ENCODE measurements at regions not wholly inside any gene's neighbourhood (a gene's known extent, or its start where the extent isn't known, plus 50 kb on each side); places are given as distances from the start of the nearest gene placed in this dataset.

DNA sequence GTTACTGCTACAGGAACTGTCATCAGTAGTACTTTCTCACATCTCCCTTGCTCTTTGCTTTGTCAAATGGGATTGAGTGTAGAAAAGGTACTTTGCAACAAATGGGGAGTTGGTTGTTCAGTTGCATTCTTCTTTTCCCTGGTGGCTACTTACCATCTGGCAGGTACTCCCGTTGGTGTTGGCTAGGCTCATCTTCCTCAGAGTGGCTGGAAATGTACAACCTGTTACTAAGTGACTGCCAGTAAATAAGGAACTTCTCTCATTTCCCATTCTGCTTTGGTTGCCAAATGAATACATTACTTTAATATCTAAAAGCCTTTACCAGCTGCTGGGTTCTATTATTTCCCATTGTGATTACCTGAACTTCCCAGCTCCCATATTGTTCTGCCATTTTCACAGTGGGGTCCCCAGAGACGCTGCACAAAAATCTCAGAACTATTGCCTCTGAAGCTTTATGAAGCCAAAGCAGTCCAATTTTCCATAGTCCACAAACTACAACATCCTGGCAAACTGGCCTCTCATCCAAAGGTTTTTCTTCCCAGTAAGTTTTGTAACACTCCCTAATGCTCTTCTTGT is 229.7 kb upstream of the HTR1E start (continued):
- no peak for TF ChIP-seq PBX3 (CRISPR knock-in tag; IDR thresholded peaks at IDR 0.05; ENCODE audit: borderline replicate concordance)
- TF ChIP-seq ZNF12 (CRISPR knock-in tag; IDR thresholded peaks at IDR 0.05), result no peak
- TF ChIP-seq, protein P1, sequence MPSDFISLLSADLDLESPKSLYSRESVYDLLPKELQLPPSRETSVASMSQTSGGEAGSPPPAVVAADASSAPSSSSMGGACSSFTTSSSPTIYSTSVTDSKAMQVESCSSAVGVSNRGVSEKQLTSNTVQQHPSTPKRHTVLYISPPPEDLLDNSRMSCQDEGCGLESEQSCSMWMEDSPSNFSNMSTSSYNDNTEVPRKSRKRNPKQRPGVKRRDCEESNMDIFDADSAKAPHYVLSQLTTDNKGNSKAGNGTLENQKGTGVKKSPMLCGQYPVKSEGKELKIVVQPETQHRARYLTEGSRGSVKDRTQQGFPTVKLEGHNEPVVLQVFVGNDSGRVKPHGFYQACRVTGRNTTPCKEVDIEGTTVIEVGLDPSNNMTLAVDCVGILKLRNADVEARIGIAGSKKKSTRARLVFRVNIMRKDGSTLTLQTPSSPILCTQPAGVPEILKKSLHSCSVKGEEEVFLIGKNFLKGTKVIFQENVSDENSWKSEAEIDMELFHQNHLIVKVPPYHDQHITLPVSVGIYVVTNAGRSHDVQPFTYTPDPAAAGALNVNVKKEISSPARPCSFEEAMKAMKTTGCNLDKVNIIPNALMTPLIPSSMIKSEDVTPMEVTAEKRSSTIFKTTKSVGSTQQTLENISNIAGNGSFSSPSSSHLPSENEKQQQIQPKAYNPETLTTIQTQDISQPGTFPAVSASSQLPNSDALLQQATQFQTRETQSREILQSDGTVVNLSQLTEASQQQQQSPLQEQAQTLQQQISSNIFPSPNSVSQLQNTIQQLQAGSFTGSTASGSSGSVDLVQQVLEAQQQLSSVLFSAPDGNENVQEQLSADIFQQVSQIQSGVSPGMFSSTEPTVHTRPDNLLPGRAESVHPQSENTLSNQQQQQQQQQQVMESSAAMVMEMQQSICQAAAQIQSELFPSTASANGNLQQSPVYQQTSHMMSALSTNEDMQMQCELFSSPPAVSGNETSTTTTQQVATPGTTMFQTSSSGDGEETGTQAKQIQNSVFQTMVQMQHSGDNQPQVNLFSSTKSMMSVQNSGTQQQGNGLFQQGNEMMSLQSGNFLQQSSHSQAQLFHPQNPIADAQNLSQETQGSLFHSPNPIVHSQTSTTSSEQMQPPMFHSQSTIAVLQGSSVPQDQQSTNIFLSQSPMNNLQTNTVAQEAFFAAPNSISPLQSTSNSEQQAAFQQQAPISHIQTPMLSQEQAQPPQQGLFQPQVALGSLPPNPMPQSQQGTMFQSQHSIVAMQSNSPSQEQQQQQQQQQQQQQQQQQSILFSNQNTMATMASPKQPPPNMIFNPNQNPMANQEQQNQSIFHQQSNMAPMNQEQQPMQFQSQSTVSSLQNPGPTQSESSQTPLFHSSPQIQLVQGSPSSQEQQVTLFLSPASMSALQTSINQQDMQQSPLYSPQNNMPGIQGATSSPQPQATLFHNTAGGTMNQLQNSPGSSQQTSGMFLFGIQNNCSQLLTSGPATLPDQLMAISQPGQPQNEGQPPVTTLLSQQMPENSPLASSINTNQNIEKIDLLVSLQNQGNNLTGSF (CRISPR knock-in tag; IDR thresholded peaks at IDR 0.05), result no peak
- TF ChIP-seq KDM6A (CRISPR knock-in tag; IDR thresholded peaks at IDR 0.05; ENCODE audit: low read depth), result no peak
- no peak for TF ChIP-seq ZFP36 (IDR thresholded peaks at IDR 0.05; ENCODE audit: borderline replicate concordance, low read depth, low read length, partially characterized antibody)
- TF ChIP-seq ZBTB3 (CRISPR knock-in tag; IDR thresholded peaks at IDR 0.05; ENCODE audit: borderline replicate concordance, low read depth), result no peak
- TF ChIP-seq, protein P2, sequence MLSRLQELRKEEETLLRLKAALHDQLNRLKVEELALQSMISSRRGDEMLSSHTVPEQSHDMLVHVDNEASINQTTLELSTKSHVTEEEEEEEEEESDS (CRISPR knock-in tag; IDR thresholded peaks at IDR 0.05; ENCODE audit: borderline replicate concordance), result no peak
